OCI-LY7 (cell line): ENCODE measurements at regions not wholly inside any gene's neighbourhood (a gene's known extent, or its start where the extent isn't known, plus 50 kb on each side); places are given as distances from the start of the nearest gene placed in this dataset.

Source experiments
- BruUV-seq: library from RNA; stranded (reverse); fragments of 400-500 nt; replicated peaks from 2 replicates; lab custom pipeline; 2021; lab: Mats Ljungman, UMichigan
- CTCF ChIA-PET: fragments of 300-600 bp; sonication (Branson Sonifier 250); formaldehyde crosslinking; loops from one replicate; lab custom pipeline; 2022; ENCODE audit warnings: antibody characterized with exemption; ENCODE audit not compliant: unreplicated experiment; lab: Charles Lee
- POLR2A ChIA-PET: fragments of 300-600 bp; sonication (Branson Sonifier 250); formaldehyde crosslinking; loops from one replicate; lab custom pipeline; 2022; ENCODE audit warnings: antibody characterized with exemption; lab: Charles Lee
- DNase-seq: peaks from one replicate; pipeline ENCODE4 v3.0.0-alpha.2; 2015; ENCODE audit warnings: low spot score
- H2AFZ ChIP-seq: fragments of 200-600 bp; sonication (generic), shearing (Covaris generic); 2 replicates; pipeline ENCODE4 v1.6.1; 2014; ENCODE audit warnings: mild to moderate bottlenecking, antibody characterized with exemption, low read length, moderate library complexity
- H3K27ac ChIP-seq: fragments of 200-600 bp; sonication (generic); 2 replicates; pipeline ENCODE4 v1.5.1; 2014; ENCODE audit warnings: mixed run types, low read depth, mild to moderate bottlenecking, moderate library complexity, low read length, inconsistent platforms; ENCODE audit not compliant: poor library complexity, severe bottlenecking
- H3K36me3 ChIP-seq: fragments of 200-600 bp; sonication (generic); 2 replicates; pipeline ENCODE4 v1.6.1; 2014; ENCODE audit warnings: mild to moderate bottlenecking, antibody characterized with exemption, low read length, moderate library complexity, mixed read lengths; ENCODE audit not compliant: insufficient read depth
- H3K4me1 ChIP-seq: fragments of 200-600 bp; sonication (generic); 2 replicates; pipeline ENCODE4 v1.5.1; 2014; ENCODE audit warnings: mild to moderate bottlenecking, low read length; ENCODE audit not compliant: insufficient read depth, poor library complexity, severe bottlenecking
- H3K4me2 ChIP-seq: fragments of 200-600 bp; sonication (generic); 2 replicates; pipeline ENCODE4 v1.6.1; 2014; ENCODE audit warnings: mild to moderate bottlenecking, low read length
- H3K4me3 ChIP-seq: fragments of 200-600 bp; sonication (generic); 2 replicates; pipeline ENCODE4 v1.5.1; 2014; ENCODE audit warnings: mild to moderate bottlenecking, low read depth, low read length; ENCODE audit not compliant: poor library complexity, severe bottlenecking
- H3K79me2 ChIP-seq: fragments of 200-600 bp; sonication (generic); 2 replicates; pipeline ENCODE4 v1.6.1; 2016; ENCODE audit warnings: low read depth, mild to moderate bottlenecking, low read length, moderate library complexity, mixed read lengths; ENCODE audit not compliant: insufficient read depth
- H3K9me2 ChIP-seq: fragments of 200-600 bp; sonication (generic); 2 replicates; pipeline ENCODE4 v1.6.1; 2016; ENCODE audit warnings: mild to moderate bottlenecking, low read length, mixed read lengths; ENCODE audit not compliant: insufficient read depth
- H3K9me3 ChIP-seq: fragments of 200-600 bp; sonication (generic); 2 replicates; pipeline ENCODE4 v1.6.1; 2014; ENCODE audit warnings: mild to moderate bottlenecking, mixed run types, low read length, mixed read lengths
- H4K20me1 ChIP-seq: fragments of 200-600 bp; sonication (generic); 2 replicates; pipeline ENCODE4 v1.6.1; 2014; ENCODE audit warnings: mild to moderate bottlenecking, antibody characterized with exemption, low read length, moderate library complexity, mixed read lengths; ENCODE audit not compliant: insufficient read depth
- EZH2phosphoT487 ChIP-seq: fragments of 200-600 bp; sonication (generic); IDR thresholded peaks from 2 replicates; pipeline ENCODE4 v1.6.1; 2018; ENCODE audit warnings: low read depth, borderline replicate concordance, mild to moderate bottlenecking, mixed run types, antibody characterized with exemption, low read length, moderate library complexity, mixed read lengths
- intact Hi-C: fragments of 100-400 bp; cut with micrococcal nuclease; formaldehyde crosslinking; loops from one replicate; pipeline ENCODE4 v1.10.0; 2022; ENCODE audit not compliant: unreplicated experiment
- TF ChIP-seq, protein P1 (sequence below): fragments of 200-600 bp; sonication (generic); conservative IDR thresholded peaks from 2 replicates; pipeline ENCODE4 v1.5.1; 2014; ENCODE audit warnings: mild to moderate bottlenecking, antibody characterized with exemption, low read length, moderate library complexity, mixed read lengths

DNA sequence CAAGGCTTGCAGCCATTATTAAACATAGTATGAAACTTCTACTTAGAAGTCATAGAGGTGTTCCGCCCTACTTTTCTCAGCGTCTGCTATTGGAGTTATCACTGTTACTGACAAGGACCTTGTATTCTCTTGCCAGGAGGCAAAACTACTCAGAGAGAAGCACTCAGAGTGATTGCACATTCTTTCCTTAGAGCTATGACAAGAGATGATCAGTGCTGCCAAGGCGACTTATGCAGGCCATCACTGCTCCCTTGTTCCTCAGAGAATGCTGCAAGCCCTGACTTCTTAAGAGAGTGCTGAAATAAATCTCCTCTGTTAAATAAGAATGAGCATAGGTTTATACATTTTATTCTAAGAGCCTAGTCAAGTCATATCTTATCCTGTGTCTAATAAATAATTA is 534.6 kb upstream of the PHF14 start:
- POLR2A ChIA-PET, result no interaction called here
- no peak overlapping the region for H3K4me3 ChIP-seq
- no peaks in the 10 kb centered on the region for H3K4me1 ChIP-seq
- intact Hi-C loops, result no loop called here
- no peak overlapping the region for H3K27ac ChIP-seq
- H3K79me2 ChIP-seq, result no peaks in the 10 kb centered on the region
- no peaks in the 10 kb centered on the region for H4K20me1 ChIP-seq
- TF ChIP-seq, protein P1, sequence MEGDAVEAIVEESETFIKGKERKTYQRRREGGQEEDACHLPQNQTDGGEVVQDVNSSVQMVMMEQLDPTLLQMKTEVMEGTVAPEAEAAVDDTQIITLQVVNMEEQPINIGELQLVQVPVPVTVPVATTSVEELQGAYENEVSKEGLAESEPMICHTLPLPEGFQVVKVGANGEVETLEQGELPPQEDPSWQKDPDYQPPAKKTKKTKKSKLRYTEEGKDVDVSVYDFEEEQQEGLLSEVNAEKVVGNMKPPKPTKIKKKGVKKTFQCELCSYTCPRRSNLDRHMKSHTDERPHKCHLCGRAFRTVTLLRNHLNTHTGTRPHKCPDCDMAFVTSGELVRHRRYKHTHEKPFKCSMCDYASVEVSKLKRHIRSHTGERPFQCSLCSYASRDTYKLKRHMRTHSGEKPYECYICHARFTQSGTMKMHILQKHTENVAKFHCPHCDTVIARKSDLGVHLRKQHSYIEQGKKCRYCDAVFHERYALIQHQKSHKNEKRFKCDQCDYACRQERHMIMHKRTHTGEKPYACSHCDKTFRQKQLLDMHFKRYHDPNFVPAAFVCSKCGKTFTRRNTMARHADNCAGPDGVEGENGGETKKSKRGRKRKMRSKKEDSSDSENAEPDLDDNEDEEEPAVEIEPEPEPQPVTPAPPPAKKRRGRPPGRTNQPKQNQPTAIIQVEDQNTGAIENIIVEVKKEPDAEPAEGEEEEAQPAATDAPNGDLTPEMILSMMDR, result no peak
- no peak for TF ChIP-seq EZH2phosphoT487
- no peak overlapping the region for H2AFZ ChIP-seq
- no peak overlapping the region for H3K4me2 ChIP-seq
- BruUV-seq, result no TSS peak
- no peaks in the 10 kb centered on the region for H3K9me3 ChIP-seq
- CTCF ChIA-PET, result no interaction called here
- DNase-seq, result no peak
- H3K9me2 ChIP-seq, result no peaks in the 10 kb centered on the region
- H3K36me3 ChIP-seq, result no peaks in the 10 kb centered on the region

DNA sequence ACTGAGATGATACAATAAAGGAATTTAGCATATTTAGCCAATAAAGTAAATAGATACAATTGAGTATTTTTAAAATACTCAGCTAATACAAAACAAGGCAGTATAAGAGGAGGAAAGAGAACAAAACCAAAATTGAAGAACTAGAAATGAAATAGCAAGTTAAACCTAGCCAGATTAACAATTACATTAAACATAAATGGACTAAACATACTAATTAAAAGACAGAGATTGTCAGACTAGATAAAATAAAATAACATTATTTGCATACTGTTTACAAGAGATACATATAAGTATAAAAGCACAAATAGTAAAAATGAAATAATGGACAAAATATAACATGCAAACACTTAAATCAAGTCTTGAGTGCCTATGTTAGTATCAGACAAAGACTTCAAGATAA is 517.7 kb upstream of the PHF14 start:
- ChIA-PET POLR2A (no interaction called here), CTCF (no interaction called here)
- H3K36me3 ChIP-seq, result no peaks in the 10 kb centered on the region
- H4K20me1 ChIP-seq, result no peaks in the 10 kb centered on the region
- H3K4me3 ChIP-seq, result no peak overlapping the region
- intact Hi-C loops, result no loop called here
- H3K4me1 ChIP-seq, result no peaks in the 10 kb centered on the region
- no peak overlapping the region for H3K4me2 ChIP-seq
- no peak overlapping the region for H2AFZ ChIP-seq
- no peak overlapping the region for H3K27ac ChIP-seq
- no peaks in the 10 kb centered on the region for H3K79me2 ChIP-seq
- no peaks in the 10 kb centered on the region for H3K9me2 ChIP-seq
- no peak for DNase-seq
- no peak for TF ChIP-seq EZH2phosphoT487
- TF ChIP-seq, protein P1, result no peak
- 0 out of 2 replicates have a peak, but pooled peaks cover 12% of the 10 kb centered on the region for H3K9me3 ChIP-seq
- BruUV-seq, result no TSS peak

DNA sequence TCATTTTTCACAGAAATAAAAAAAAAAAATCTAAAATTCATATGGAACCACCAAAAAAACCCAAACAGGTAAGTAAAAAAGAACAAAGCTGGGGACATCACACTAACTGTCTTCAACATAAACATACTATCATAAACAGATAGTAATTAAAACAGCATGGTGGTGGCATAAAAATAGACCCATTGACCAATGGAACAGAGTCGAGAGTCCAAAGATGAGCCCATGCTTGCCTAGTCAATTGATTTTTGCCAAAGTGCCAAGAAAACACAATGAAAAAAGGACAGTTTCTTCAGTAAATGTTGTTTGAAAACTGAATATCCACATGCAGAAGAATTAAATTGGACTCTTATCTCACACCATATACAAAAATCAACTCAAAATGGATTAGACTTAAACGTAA is 513.2 kb upstream of the PHF14 start:
- Histone ChIP-seq H2AFZ (no peak overlapping the region), H3K27ac (no peak overlapping the region), H3K4me1 (no peaks in the 10 kb centered on the region), H3K79me2 (no peaks in the 10 kb centered on the region), H4K20me1 (no peaks in the 10 kb centered on the region), H3K36me3 (no peaks in the 10 kb centered on the region), H3K4me2 (no peak overlapping the region), H3K9me2 (no peaks in the 10 kb centered on the region), H3K9me3 (0 out of 2 replicates have a peak, but pooled peaks cover 12% of the 10 kb centered on the region), H3K4me3 (no peak overlapping the region)
- intact Hi-C loops, result no loop called here
- no peak for TF ChIP-seq EZH2phosphoT487
- TF ChIP-seq, protein P1, result no peak
- ChIA-PET POLR2A (no interaction called here), CTCF (no interaction called here)
- no TSS peak for BruUV-seq
- no peak for DNase-seq
